ENCODE measurements at regions not wholly inside any gene's neighbourhood (a gene's known extent, or its start where the extent isn't known, plus 50 kb on each side); places are given as distances from the start of the nearest gene placed in this dataset.
A peak's percentile ranks its signal among the peaks of the same experiment; 100 is the strongest.

- H3K36me3 ChIP-seq (ENCODE audit: insufficient read depth, low read length): no peaks in the 10 kb centered on the region
- H3K27ac ChIP-seq (ENCODE audit: low read depth, low read length): no peak overlapping the region
- no peaks in the 10 kb centered on the region for H3K4me1 ChIP-seq (ENCODE audit: insufficient read depth, low read length)
- ChIA-PET POLR2A (no interaction called here), CTCF (interaction anchor here (1.7 kb wide), 1 partner anchor 10 kb away, joined by 3 read pairs; no protein-coding TSS in a partner anchor)
- Mint-ChIP-seq H3K4me1 (no peaks in the 10 kb centered on the region), H3K4me3 (no peak overlapping the region), H3K36me3 (no peaks in the 10 kb centered on the region), H3K9me3 (peaks cover 0 to 14% (median 10%) of the 10 kb centered on the region in 5 donors), H3K27ac (no peak overlapping the region), H3K27me3 (no peaks in the 10 kb centered on the region)
- H3K4me3 ChIP-seq (ENCODE audit: low read length): no peak overlapping the region
- H3K9me3 ChIP-seq (ENCODE audit: low read length): no peaks in the 10 kb centered on the region
- DNase-seq: no peak
- H3K27me3 ChIP-seq (ENCODE audit: insufficient read depth, low read length, poor library complexity, severe bottlenecking): no peaks in the 10 kb centered on the region
Observed at GRCh38 chr2:104158191-104158590, 695.7 kb upstream of the POU3F3 start.

- ChIA-PET POLR2A (no interaction called here), CTCF (no interaction called here)
- H3K36me3 ChIP-seq (ENCODE audit: insufficient read depth, low read length): no peaks in the 10 kb centered on the region
- no peaks in the 10 kb centered on the region for H3K4me1 Mint-ChIP-seq
- H3K4me1 ChIP-seq (ENCODE audit: insufficient read depth, low read length): no peaks in the 10 kb centered on the region
- no peak for DNase-seq
- no peak overlapping the region for H3K27ac Mint-ChIP-seq
- H3K9me3 Mint-ChIP-seq: peaks cover 2 to 22% (median 12%) of the 10 kb centered on the region in 5 donors
- no peak overlapping the region for H3K4me3 ChIP-seq (ENCODE audit: low read length)
- no peaks in the 10 kb centered on the region for H3K9me3 ChIP-seq (ENCODE audit: low read length)
- H3K4me3 Mint-ChIP-seq: no peak overlapping the region
- H3K27ac ChIP-seq (ENCODE audit: low read depth, low read length): no peak overlapping the region
- no peaks in the 10 kb centered on the region for H3K27me3 ChIP-seq (ENCODE audit: insufficient read depth, low read length, poor library complexity, severe bottlenecking)
- no peaks in the 10 kb centered on the region for H3K27me3 Mint-ChIP-seq
- no peaks in the 10 kb centered on the region for H3K36me3 Mint-ChIP-seq
Observed at GRCh38 chr2:104163611-104164130, 690.2 kb upstream of the POU3F3 start.

DNA sequence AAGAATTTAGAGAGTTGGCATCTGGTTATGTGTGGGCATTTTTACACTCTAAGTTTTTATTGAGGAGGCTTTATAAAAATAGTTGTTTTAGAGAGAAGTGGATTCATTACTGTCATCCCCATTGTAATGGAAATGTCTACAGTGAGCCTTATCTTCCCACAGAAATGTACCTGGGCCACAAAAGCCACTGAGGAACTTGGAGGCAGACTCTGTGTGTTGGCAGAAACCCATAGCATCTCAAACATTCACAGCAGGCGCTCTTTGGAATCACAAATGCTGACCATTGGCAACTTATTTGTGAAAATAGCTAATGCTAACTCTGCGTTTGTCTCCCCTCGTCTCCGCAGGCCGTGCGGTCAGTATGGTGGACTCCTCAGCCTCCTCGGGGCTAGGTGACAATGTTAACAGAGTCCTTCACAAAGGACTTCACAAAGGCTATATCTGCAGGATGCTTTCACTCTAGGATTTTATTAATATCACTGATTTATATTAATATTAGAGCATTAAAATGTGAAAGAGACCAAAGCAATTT, 689.1 kb upstream of the POU3F3 start:
- Histone ChIP-seq H3K4me3 (ENCODE audit: low read length) (no peak overlapping the region), H3K27ac (ENCODE audit: low read depth, low read length) (no peak overlapping the region), H3K27me3 (ENCODE audit: insufficient read depth, low read length, poor library complexity, severe bottlenecking) (no peaks in the 10 kb centered on the region), H3K36me3 (ENCODE audit: insufficient read depth, low read length) (no peaks in the 10 kb centered on the region), H3K9me3 (ENCODE audit: low read length) (no peaks in the 10 kb centered on the region), H3K4me1 (ENCODE audit: insufficient read depth, low read length) (no peaks in the 10 kb centered on the region)
- H3K4me1 Mint-ChIP-seq: no peaks in the 10 kb centered on the region
- no peak overlapping the region for H3K4me3 Mint-ChIP-seq
- H3K27me3 Mint-ChIP-seq: no peaks in the 10 kb centered on the region
- H3K27ac Mint-ChIP-seq: no peak overlapping the region
- H3K36me3 Mint-ChIP-seq: no peaks in the 10 kb centered on the region
- DNase-seq: no peak
- CTCF ChIA-PET: no interaction called here
- peaks cover 4 to 21% (median 12%) of the 10 kb centered on the region in 5 donors for H3K9me3 Mint-ChIP-seq
- POLR2A ChIA-PET: no interaction called here

DNA sequence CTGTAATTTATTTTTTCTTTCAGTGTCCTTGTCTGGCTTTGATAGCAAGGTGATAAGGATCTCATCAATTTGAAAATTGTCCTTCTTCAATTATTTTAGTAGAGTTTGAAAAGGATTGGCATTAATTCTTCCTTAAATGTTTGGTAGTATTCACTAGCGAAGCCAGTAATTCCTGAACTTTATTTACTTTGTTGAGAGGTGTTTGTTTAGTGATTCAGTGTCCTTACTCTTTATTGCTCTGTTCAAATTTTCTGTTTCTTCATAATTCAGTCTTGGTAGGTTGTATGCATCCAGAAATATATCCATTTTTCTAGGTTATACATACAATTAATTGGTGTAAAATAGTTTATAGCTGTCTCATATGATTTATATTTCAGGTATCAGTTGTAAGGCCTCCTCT, 676.7 kb upstream of the POU3F3 start:
- Mint-ChIP-seq H3K27ac (no peak overlapping the region), H3K27me3 (no peaks in the 10 kb centered on the region), H3K4me3 (no peak overlapping the region), H3K36me3 (no peaks in the 10 kb centered on the region), H3K4me1 (no peaks in the 10 kb centered on the region), H3K9me3 (peaks cover 3 to 43% (median 12%) of the 10 kb centered on the region in 5 donors)
- no peaks in the 10 kb centered on the region for H3K4me1 ChIP-seq (ENCODE audit: insufficient read depth, low read length)
- H3K36me3 ChIP-seq (ENCODE audit: insufficient read depth, low read length): no peaks in the 10 kb centered on the region
- H3K9me3 ChIP-seq (ENCODE audit: low read length): no peaks in the 10 kb centered on the region
- H3K27ac ChIP-seq (ENCODE audit: low read depth, low read length): no peak overlapping the region
- no peak overlapping the region for H3K4me3 ChIP-seq (ENCODE audit: low read length)
- no peak for DNase-seq
- ChIA-PET CTCF (no interaction called here), POLR2A (no interaction called here)
- H3K27me3 ChIP-seq (ENCODE audit: insufficient read depth, low read length, poor library complexity, severe bottlenecking): no peaks in the 10 kb centered on the region

DNA sequence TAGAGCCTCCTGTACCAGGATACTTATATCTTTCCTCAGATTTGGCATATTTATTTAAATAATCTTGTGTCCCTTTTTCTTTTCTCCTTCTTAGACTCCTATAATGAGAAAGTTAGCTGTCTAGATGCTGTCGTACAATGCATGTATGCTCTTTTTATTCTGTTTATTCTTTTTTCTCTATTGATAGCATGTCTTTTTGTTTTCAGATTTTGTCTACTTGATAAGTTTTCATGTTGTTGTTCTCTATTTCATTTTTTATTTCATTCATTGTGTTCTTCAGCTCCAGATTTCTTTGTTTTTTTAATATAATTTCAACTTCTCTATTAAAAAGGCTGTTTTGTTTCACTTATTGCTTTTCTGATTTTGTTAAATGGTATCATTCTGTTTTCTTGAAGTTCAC, 674.3 kb upstream of the POU3F3 start:
- DNase-seq: no peak
- Mint-ChIP-seq H3K9me3 (peaks cover 3 to 53% (median 14%) of the 10 kb centered on the region in 5 donors), H3K27ac (no peak overlapping the region), H3K36me3 (no peaks in the 10 kb centered on the region), H3K27me3 (no peaks in the 10 kb centered on the region), H3K4me3 (no peak overlapping the region), H3K4me1 (no peaks in the 10 kb centered on the region)
- Histone ChIP-seq H3K27me3 (ENCODE audit: insufficient read depth, low read length, poor library complexity, severe bottlenecking) (no peaks in the 10 kb centered on the region), H3K9me3 (ENCODE audit: low read length) (no peaks in the 10 kb centered on the region), H3K27ac (ENCODE audit: low read depth, low read length) (no peak overlapping the region), H3K4me1 (ENCODE audit: insufficient read depth, low read length) (no peaks in the 10 kb centered on the region), H3K36me3 (ENCODE audit: insufficient read depth, low read length) (no peaks in the 10 kb centered on the region), H3K4me3 (ENCODE audit: low read length) (no peak overlapping the region)
- POLR2A ChIA-PET: no interaction called here
- CTCF ChIA-PET: no interaction called here

GRCh38 chr2:104200533-104201168, 653.3 kb upstream of the POU3F3 start:
- no peaks in the 10 kb centered on the region for H3K4me1 ChIP-seq (ENCODE audit: insufficient read depth, low read length)
- DNase-seq: no peak
- ChIA-PET CTCF (no interaction called here), POLR2A (no interaction called here)
- H3K27ac ChIP-seq (ENCODE audit: low read depth, low read length): no peak overlapping the region
- H3K36me3 Mint-ChIP-seq: no peaks in the 10 kb centered on the region
- H3K9me3 Mint-ChIP-seq: peaks cover 0 to 17% (median 7%) of the 10 kb centered on the region in 5 donors
- no peaks in the 10 kb centered on the region for H3K9me3 ChIP-seq (ENCODE audit: low read length)
- no peak overlapping the region for H3K4me3 ChIP-seq (ENCODE audit: low read length)
- H3K36me3 ChIP-seq (ENCODE audit: insufficient read depth, low read length): no peaks in the 10 kb centered on the region
- no peaks in the 10 kb centered on the region for H3K4me1 Mint-ChIP-seq
- no peak overlapping the region for H3K27ac Mint-ChIP-seq
- H3K27me3 Mint-ChIP-seq: no peaks in the 10 kb centered on the region
- no peaks in the 10 kb centered on the region for H3K27me3 ChIP-seq (ENCODE audit: insufficient read depth, low read length, poor library complexity, severe bottlenecking)
- no peak overlapping the region for H3K4me3 Mint-ChIP-seq

DNA sequence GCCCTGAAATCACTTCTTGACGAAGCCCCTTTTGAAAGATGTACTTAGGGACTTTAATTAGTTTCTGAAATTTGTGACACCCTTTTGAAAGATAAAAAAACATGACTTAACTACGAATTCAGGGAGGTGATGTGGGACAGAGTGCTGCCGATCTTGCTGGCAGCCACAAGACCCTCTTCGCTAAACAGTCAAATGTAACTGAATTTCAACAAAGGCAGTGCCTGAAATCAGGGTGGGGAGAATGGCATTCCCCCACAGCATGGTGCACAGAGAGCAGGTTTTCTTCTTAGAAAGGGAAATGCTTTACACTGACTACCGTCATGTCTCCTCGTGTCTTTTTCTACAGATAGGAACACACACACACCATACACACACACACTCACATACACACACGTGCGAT, 640.2 kb upstream of the POU3F3 start:
- Histone ChIP-seq H3K4me1 (ENCODE audit: insufficient read depth, low read length) (no peaks in the 10 kb centered on the region), H3K27me3 (ENCODE audit: insufficient read depth, low read length, poor library complexity, severe bottlenecking) (no peaks in the 10 kb centered on the region), H3K27ac (ENCODE audit: low read depth, low read length) (no peak overlapping the region), H3K9me3 (ENCODE audit: low read length) (no peaks in the 10 kb centered on the region), H3K36me3 (ENCODE audit: insufficient read depth, low read length) (no peaks in the 10 kb centered on the region), H3K4me3 (ENCODE audit: low read length) (no peak overlapping the region)
- no peak overlapping the region for H3K27ac Mint-ChIP-seq
- POLR2A ChIA-PET: no interaction called here
- H3K27me3 Mint-ChIP-seq: no peaks in the 10 kb centered on the region
- H3K4me3 Mint-ChIP-seq: no peak overlapping the region
- H3K36me3 Mint-ChIP-seq: no peaks in the 10 kb centered on the region
- no peak for DNase-seq
- H3K4me1 Mint-ChIP-seq: no peaks in the 10 kb centered on the region
- peaks cover 5 to 17% (median 7%) of the 10 kb centered on the region in 5 donors for H3K9me3 Mint-ChIP-seq
- CTCF ChIA-PET: no interaction called here

DNA sequence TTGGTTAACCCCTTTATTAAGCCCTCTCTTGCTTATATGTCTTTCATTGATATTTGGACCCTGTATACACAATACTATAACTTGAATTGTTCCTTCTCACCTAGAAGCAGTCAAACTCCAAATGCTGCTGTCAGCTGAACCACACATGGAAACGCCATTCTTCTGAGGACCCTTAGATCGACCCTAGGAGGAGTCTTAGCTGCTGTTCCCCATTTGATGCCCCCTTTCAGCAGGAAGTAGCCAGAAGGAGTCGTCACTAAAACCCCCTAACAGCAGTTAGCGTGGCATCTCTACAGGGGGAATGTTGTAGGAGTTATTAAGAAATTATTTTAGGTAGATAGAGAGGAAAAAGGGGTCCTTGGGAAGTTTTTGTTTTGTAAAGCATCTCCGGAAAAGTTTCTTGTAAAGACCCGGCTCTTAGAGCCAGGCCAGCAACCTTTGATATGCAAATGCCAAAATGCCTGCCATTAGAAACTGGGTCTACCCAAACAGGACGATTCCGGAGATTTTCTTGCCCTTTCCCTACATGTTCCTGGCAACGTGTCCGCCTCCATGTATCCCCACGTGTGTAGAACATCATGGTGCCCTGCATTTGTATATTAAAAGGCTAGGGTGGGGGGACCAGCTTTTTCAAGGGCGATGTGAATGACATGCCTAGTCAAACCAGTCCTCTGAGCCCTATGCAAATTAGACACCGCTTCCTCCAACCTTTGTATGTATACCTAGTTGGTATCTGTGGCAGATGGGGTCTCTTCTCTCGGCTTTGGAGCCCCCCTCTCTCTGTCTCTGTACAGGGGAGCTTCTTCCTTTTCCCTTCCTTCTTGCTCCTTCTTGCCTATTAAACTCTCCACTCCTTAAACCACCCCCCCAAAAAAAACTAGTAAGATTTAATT, 638.4 kb upstream of the POU3F3 start:
- Mint-ChIP-seq H3K27me3 (no peaks in the 10 kb centered on the region), H3K27ac (peak overlapping the region in 1 of 8 donors; percentile 17), H3K36me3 (no peaks in the 10 kb centered on the region)

More for the DNA sequence above, 638.4 kb upstream of the POU3F3 start:
- Histone ChIP-seq H3K36me3 (ENCODE audit: insufficient read depth, low read length) (no peaks in the 10 kb centered on the region), H3K4me1 (ENCODE audit: insufficient read depth, low read length) (no peaks in the 10 kb centered on the region), H3K27ac (ENCODE audit: low read depth, low read length) (no peak overlapping the region), H3K9me3 (ENCODE audit: low read length) (no peaks in the 10 kb centered on the region), H3K27me3 (ENCODE audit: insufficient read depth, low read length, poor library complexity, severe bottlenecking) (no peaks in the 10 kb centered on the region), H3K4me3 (ENCODE audit: low read length) (no peak overlapping the region)
- peaks cover 5 to 17% (median 7%) of the 10 kb centered on the region in 5 donors for H3K9me3 Mint-ChIP-seq
- DNase-seq: no peak
- ChIA-PET POLR2A (no interaction called here), CTCF (no interaction called here)
- H3K4me3 Mint-ChIP-seq: no peak overlapping the region
- no peaks in the 10 kb centered on the region for H3K4me1 Mint-ChIP-seq
